Spleen (tissue), 11 donors: ENCODE measurements at regions not wholly inside any gene's neighbourhood (a gene's known extent, or its start where the extent isn't known, plus 50 kb on each side); places are given as distances from the start of the nearest gene placed in this dataset.

Experiments used
- DNase-seq: peaks from one replicate; pipeline ENCODE4 v3.0.0-alpha.2; 2020
- H3K27ac ChIP-seq, 8 donors: fragments of 200-600 bp; sonication (generic) in 7 of 8; 1 replicate in 4 of 8; 2 replicates in 4 of 8; pipeline versions ENCODE4 v1.5.0 to v1.8.0; 2016 to 2021; ENCODE audit warnings: inconsistent platforms in 4 of 8, mild to moderate bottlenecking in 4 of 8, moderate library complexity in 1 of 8
- H3K27me3 ChIP-seq, 7 donors: fragments of 200-600 bp; sonication (generic) in 6 of 7; replicated peaks in 1 of 7; 1 replicate in 4 of 7; 2 replicates in 3 of 7; pipeline versions ENCODE4 v1.5.0 to v1.8.0; 2016 to 2021; ENCODE audit warnings: inconsistent platforms in 3 of 7, mild to moderate bottlenecking in 1 of 7
- H3K36me3 ChIP-seq, 6 donors: fragments of 200-600 bp; sonication (generic) in 5 of 6; 1 replicate in 4 of 6; 2 replicates in 2 of 6; pipeline versions ENCODE4 v1.5.0 to v1.8.0; 2016 to 2021; ENCODE audit warnings: inconsistent platforms in 2 of 6
- H3K4me1 ChIP-seq, 6 donors: fragments of 200-600 bp; sonication (generic) in 5 of 6; 1 replicate in 3 of 6; 2 replicates in 3 of 6; pipeline versions ENCODE4 v1.5.0 to v1.8.0; 2016 to 2021; ENCODE audit warnings: inconsistent platforms in 3 of 6
- H3K4me3 ChIP-seq, 8 donors: fragments of 200-600 bp; sonication (generic) in 7 of 8; 1 replicate in 4 of 8; 2 replicates in 4 of 8; pipeline versions ENCODE4 v1.5.0 to v1.8.0; 2016 to 2021; ENCODE audit warnings: inconsistent platforms in 4 of 8, mild to moderate bottlenecking in 4 of 8, moderate library complexity in 2 of 8
- H3K9me3 ChIP-seq, 8 donors: fragments of 200-600 bp; sonication (generic) in 7 of 8; 1 replicate in 4 of 8; 2 replicates in 4 of 8; pipeline versions ENCODE4 v1.5.0 to v1.8.0; 2016 to 2021; ENCODE audit warnings: inconsistent platforms in 4 of 8
- POLR2A ChIP-seq, 3 donors: fragments of 450-650 bp; IDR thresholded peaks; one replicate each; pipeline ENCODE4 v1.5.1; 2017; ENCODE audit warnings: antibody characterized with exemption in 3 of 3, mild to moderate bottlenecking in 1 of 3
- POLR2AphosphoS5 ChIP-seq, 3 donors: sonication (generic); formaldehyde crosslinking; IDR thresholded peaks; one replicate each; pipeline ENCODE4 v1.5.1; 2017; ENCODE audit warnings: antibody characterized with exemption in 3 of 3
- WGBS, 5 donors: extraction: QIAGEN DNeasy Blood & Tissue Kit in 3 of 5; methylation state at CpG; one replicate each; pipeline versions ENCODE4 v1.1.5 to v1.1.7; 2013 to 2018; 5-methylcytosine and 5-hydroxymethylcytosine counted together
- intact Hi-C: fragments of 100-400 bp; cut with DNase I; formaldehyde crosslinking; loops from one replicate; pipeline ENCODE4 v1.15.0; 2023; ENCODE audit warnings: low total_unique reads
- TF ChIP-seq, protein P1 (sequence below), 11 experiments: fragments of 200-600 bp in 7 of 11; fragments of 450-650 bp in 4 of 11; sonication (generic) in 4 of 11; IDR thresholded peaks in 8 of 11; conservative IDR thresholded peaks in 3 of 11; 1 replicate in 7 of 11; 2 replicates in 4 of 11; pipeline versions ENCODE4 v1.4.0 to v1.8.0; 2016 to 2021; ENCODE audit warnings: antibody characterized with exemption in 11 of 11, inconsistent platforms in 4 of 11, mild to moderate bottlenecking in 1 of 11
- donor health status: healthy with polysubstance abuse.
- donor health status: DM: no; HTN: no; CAD: no; lungs with moderate emphysema.
- donor health status: DM: no; HTN: no; CAD: no.
- donor health status: Bipolar disorder and iron deficiency.
- donor health status: healthy.
- donor health status: DM: no; HTN: no; CAD: no.
- donor health status: DM: yes; HTN: yes; CAD: no.

DNA sequence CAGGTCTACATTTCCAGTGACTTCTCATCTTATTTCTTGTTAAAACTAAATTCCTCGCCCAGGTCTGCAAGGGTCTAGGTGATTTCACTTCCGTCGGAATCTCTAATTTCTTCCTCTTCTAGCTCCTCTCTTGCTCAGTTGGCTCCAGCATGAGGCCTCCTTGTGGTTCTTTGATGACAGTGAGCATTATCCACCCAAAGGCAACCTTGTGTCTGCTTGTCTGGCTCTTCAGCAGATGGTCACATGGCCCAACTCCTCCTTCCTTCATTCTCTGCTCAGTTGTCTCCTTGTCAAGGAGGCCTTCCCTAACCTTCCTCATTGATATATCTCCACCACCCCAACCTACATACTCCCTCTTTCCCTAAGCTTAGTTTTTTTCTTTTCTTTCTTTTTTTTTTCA lies 1391.4 kb downstream of the EFNB2 start:
- intact Hi-C loops, result no loop called here
- WGBS, 5 donors, result 73 to 97% (median 96%) methylated on average over 3 of the region's 3 CpGs
- Histone ChIP-seq H3K4me1 (peaks cover 0 to 15% (median 5%) of the 10 kb centered on the region in 6 donors), H3K4me3 (no peak overlapping the region), H3K27me3 (no peaks in the 10 kb centered on the region), H3K9me3 (no peaks in the 10 kb centered on the region), H3K27ac (no peak overlapping the region), H3K36me3 (no peaks in the 10 kb centered on the region)
- DNase-seq, result no peak
- TF ChIP-seq, protein P1, sequence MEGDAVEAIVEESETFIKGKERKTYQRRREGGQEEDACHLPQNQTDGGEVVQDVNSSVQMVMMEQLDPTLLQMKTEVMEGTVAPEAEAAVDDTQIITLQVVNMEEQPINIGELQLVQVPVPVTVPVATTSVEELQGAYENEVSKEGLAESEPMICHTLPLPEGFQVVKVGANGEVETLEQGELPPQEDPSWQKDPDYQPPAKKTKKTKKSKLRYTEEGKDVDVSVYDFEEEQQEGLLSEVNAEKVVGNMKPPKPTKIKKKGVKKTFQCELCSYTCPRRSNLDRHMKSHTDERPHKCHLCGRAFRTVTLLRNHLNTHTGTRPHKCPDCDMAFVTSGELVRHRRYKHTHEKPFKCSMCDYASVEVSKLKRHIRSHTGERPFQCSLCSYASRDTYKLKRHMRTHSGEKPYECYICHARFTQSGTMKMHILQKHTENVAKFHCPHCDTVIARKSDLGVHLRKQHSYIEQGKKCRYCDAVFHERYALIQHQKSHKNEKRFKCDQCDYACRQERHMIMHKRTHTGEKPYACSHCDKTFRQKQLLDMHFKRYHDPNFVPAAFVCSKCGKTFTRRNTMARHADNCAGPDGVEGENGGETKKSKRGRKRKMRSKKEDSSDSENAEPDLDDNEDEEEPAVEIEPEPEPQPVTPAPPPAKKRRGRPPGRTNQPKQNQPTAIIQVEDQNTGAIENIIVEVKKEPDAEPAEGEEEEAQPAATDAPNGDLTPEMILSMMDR (IDR thresholded peaks at IDR 0.05 in 8 of 11, conservative IDR thresholded peaks at IDR 0.05 in 3 of 11), result no peak
- TF ChIP-seq POLR2AphosphoS5 (IDR thresholded peaks at IDR 0.05) (no peak), POLR2A (IDR thresholded peaks at IDR 0.05) (no peak)

DNA sequence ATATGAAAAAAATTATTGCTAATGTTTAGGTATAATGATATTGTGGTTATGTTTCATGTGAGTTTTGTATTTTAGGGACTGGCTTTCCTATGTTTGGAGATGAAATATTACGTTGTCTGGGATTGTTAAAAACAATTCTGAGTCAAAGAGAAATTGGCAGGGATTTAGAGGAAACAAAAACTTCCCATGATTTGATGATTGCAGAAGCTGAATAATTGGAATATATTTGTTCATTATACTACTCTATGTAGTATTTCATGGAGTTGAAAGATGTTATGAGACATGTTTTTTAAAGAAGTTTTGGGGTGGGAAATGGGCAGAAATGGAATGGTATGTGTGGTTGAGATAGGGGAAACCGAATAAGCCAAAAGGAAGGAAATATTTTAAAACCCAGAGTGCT lies 1392.9 kb downstream of the EFNB2 start:
- H3K27ac ChIP-seq, result no peak overlapping the region
- no peaks in the 10 kb centered on the region for H3K36me3 ChIP-seq
- H3K27me3 ChIP-seq, result no peaks in the 10 kb centered on the region
- H3K4me1 ChIP-seq, result peaks cover 0 to 18% (median 7%) of the 10 kb centered on the region in 6 donors
- intact Hi-C loops, result no loop called here
- no peak overlapping the region for H3K4me3 ChIP-seq
- H3K9me3 ChIP-seq, result no peaks in the 10 kb centered on the region
- TF ChIP-seq, protein P1 (IDR thresholded peaks at IDR 0.05 in 8 of 11, conservative IDR thresholded peaks at IDR 0.05 in 3 of 11), result no peak
- TF ChIP-seq POLR2AphosphoS5 (IDR thresholded peaks at IDR 0.05) (no peak), POLR2A (IDR thresholded peaks at IDR 0.05) (no peak)
- no peak for DNase-seq
- WGBS, 5 donors, result 16 to 60% (median 49%) methylated on average over 2 of the region's 2 CpGs

DNA sequence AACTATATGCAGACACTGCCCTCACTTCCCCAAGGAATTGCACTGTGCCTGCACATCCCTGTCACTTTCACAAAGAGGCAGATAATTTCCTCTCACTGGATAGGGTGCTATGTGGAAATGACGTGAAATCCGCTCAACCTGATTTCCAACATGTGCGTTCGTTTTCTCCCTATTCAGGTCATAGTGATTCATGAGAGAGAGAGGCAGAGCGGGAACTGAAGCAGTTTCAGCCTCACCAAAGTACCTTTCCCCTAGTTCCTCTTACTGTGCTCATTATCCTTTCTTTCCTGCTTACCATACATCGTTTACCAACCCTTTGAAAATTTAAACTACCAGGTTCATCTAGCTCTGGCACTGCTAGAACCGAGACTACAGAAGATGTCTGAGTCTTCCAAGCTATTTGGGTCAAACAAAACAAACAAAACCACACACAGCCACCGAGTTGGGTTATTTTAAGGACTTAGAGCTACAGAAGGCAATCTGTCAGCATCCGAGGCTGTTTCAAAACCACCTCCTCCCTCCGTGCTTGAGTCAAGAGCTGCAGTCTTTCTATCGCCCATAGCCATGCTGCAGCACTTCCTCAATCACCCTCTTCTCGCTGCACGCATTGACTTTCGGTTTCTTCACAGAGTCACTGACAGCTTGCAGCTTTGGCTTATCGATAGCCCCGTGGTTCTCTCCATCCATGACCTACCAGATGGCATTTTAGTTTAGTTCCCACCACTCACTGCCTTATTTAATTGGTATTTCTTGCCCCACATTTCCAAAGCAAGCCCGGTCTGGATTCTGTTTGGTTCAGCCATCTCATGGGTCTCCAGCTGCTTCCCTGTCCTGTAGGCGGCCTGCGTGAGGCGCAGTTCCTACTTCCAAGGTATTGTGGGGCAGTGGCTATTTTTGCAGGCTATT lies 1395.8 kb downstream of the EFNB2 start:
- TF ChIP-seq POLR2A (IDR thresholded peaks at IDR 0.05), result no peak
- TF ChIP-seq, protein P1 (IDR thresholded peaks at IDR 0.05 in 8 of 11, conservative IDR thresholded peaks at IDR 0.05 in 3 of 11), result peak in 7 of 11 experiments; percentile 17 to 42 (median 32)
- no peak for TF ChIP-seq POLR2AphosphoS5 (IDR thresholded peaks at IDR 0.05)
- peak overlapping the region; percentile 17 to 69 (median 43) for H3K4me3 ChIP-seq
- no peaks in the 10 kb centered on the region for H3K27me3 ChIP-seq
- H3K27ac ChIP-seq, result peak overlapping the region; percentile 65 to 87 (median 83)
- no peaks in the 10 kb centered on the region for H3K36me3 ChIP-seq
- H3K9me3 ChIP-seq, result no peaks in the 10 kb centered on the region
- intact Hi-C loops, result no loop called here
- 13 to 32% (median 22%) methylated on average over 20 of the region's 20 CpGs for WGBS, 5 donors
- DNase-seq, result peak; percentile 84
- peaks cover 0 to 18% (median 7%) of the 10 kb centered on the region in 6 donors for H3K4me1 ChIP-seq

GRCh38 chr13:105139048-105139379 lies 1396.4 kb downstream of the EFNB2 start:
- Histone ChIP-seq H3K4me1 (peaks cover 0 to 18% (median 7%) of the 10 kb centered on the region in 6 donors), H3K4me3 (peak overlapping the region in 7 of 8 donors; percentile 34 to 69 (median 43)), H3K27me3 (no peaks in the 10 kb centered on the region), H3K9me3 (no peaks in the 10 kb centered on the region), H3K36me3 (no peaks in the 10 kb centered on the region), H3K27ac (peak overlapping the region in 6 of 8 donors; percentile 82 to 87 (median 84))
- TF ChIP-seq POLR2AphosphoS5 (IDR thresholded peaks at IDR 0.05), result no peak
- TF ChIP-seq, protein P1 (IDR thresholded peaks at IDR 0.05 in 8 of 11, conservative IDR thresholded peaks at IDR 0.05 in 3 of 11), result no peak
- TF ChIP-seq POLR2A (IDR thresholded peaks at IDR 0.05), result no peak
- no peak for DNase-seq
- WGBS, 5 donors, result 36 to 65% (median 48%) methylated on average over 3 of the region's 3 CpGs
- intact Hi-C loops, result no loop called here
